HL-60 (cell line): ENCODE measurements at regions not wholly inside any gene's neighbourhood (a gene's known extent, or its start where the extent isn't known, plus 50 kb on each side); places are given as distances from the start of the nearest gene placed in this dataset.

Experiments used
- POLR2AphosphoS5 ChIP-seq: IDR thresholded peaks from 2 replicates; pipeline ENCODE4 v1.6.1; 2012; ENCODE audit warnings: low read depth
- SPI1 ChIP-seq: IDR thresholded peaks from 2 replicates; pipeline ENCODE4 v1.6.1; 2012; ENCODE audit warnings: low read depth, mild to moderate bottlenecking, borderline replicate concordance
- TF ChIP-seq, protein P1 (sequence below): IDR thresholded peaks from one replicate; pipeline ENCODE4 v1.5.1; 2011; ENCODE audit warnings: low read length, control low read depth, inconsistent platforms; ENCODE audit not compliant: insufficient read depth

DNA sequence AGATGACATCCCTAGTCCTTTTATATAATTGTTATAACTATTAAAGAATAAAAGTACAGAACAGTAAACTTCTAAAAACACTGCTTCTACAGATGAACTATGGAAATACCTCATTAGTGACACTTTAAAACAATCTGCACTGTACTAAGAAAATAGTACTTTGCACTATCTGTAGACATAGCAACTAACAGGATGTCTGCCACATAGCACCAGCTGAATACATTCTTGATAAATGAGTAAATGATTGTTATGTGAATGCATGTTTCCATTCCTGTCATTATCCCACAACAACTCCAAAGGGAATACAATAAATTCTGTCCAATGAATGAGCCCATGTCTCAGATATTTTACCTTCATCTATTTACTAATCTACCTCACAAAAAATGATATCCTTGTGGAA is 115.3 kb upstream of the SLC35G4 start:
- no peak for TF ChIP-seq SPI1
- TF ChIP-seq, protein P1, sequence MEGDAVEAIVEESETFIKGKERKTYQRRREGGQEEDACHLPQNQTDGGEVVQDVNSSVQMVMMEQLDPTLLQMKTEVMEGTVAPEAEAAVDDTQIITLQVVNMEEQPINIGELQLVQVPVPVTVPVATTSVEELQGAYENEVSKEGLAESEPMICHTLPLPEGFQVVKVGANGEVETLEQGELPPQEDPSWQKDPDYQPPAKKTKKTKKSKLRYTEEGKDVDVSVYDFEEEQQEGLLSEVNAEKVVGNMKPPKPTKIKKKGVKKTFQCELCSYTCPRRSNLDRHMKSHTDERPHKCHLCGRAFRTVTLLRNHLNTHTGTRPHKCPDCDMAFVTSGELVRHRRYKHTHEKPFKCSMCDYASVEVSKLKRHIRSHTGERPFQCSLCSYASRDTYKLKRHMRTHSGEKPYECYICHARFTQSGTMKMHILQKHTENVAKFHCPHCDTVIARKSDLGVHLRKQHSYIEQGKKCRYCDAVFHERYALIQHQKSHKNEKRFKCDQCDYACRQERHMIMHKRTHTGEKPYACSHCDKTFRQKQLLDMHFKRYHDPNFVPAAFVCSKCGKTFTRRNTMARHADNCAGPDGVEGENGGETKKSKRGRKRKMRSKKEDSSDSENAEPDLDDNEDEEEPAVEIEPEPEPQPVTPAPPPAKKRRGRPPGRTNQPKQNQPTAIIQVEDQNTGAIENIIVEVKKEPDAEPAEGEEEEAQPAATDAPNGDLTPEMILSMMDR, result no peak
- TF ChIP-seq POLR2AphosphoS5, result no peak
